OCI-LY3 (cell line): ENCODE measurements at regions not wholly inside any gene's neighbourhood (a gene's known extent, or its start where the extent isn't known, plus 50 kb on each side); places are given as distances from the start of the nearest gene placed in this dataset.

ENCODE experiments used
- H2AFZ ChIP-seq: fragments of 200-600, 300-600 bp; shearing (Covaris generic); 2 replicates; pipeline ENCODE4 v1.6.0; 2014; ENCODE audit warnings: antibody characterized with exemption, low read depth, low read length
- H3K27ac ChIP-seq: fragments of 200-600, 300-600 bp; sonication (generic); 2 replicates; pipeline ENCODE4 v1.5.1; 2014; ENCODE audit warnings: mild to moderate bottlenecking, low read length, moderate library complexity, mixed read lengths
- H3K27me3 ChIP-seq: fragments of 200-600, 300-600 bp; sonication (generic); 2 replicates; pipeline ENCODE4 v1.6.1; 2014; ENCODE audit warnings: low read depth, low read length, mixed read lengths
- H3K36me3 ChIP-seq: fragments of 200-600, 300-600 bp; sonication (generic); replicated peaks from 2 replicates; pipeline ENCODE3; 2014; ENCODE audit warnings: low read depth, low read length, mixed read lengths
- H3K4me1 ChIP-seq: fragments of 300-600, 200-600 bp; sonication (generic); 2 replicates; pipeline ENCODE4 v1.6.1; 2014; ENCODE audit warnings: low read length, mixed read lengths
- H3K4me2 ChIP-seq: fragments of 200-600, 300-600 bp; sonication (generic); 2 replicates; pipeline ENCODE4 v1.6.1; 2014; ENCODE audit warnings: low read length, mixed read lengths
- H3K4me3 ChIP-seq: fragments of 300-600, 200-600 bp; sonication (generic); 2 replicates; pipeline ENCODE4 v1.5.1; 2014; ENCODE audit warnings: antibody characterized with exemption, mild to moderate bottlenecking, low read length, moderate library complexity
- H3K79me2 ChIP-seq: fragments of 300-600, 200-600 bp; shearing (Covaris generic); 2 replicates; pipeline ENCODE4 v1.6.1; 2014; ENCODE audit warnings: mild to moderate bottlenecking, low read length, mixed read lengths
- H3K9ac ChIP-seq: fragments of 300-600, 200-600 bp; shearing (Covaris generic); 2 replicates; pipeline ENCODE4 v1.6.0; 2014; ENCODE audit warnings: mild to moderate bottlenecking, low read length, moderate library complexity
- H3K9me3 ChIP-seq: fragments of 200-600, 300-600 bp; shearing (Covaris generic); 2 replicates; pipeline ENCODE4 v1.6.1; 2014; ENCODE audit warnings: low read length, mixed read lengths; ENCODE audit not compliant: insufficient read depth
- H4K20me1 ChIP-seq: fragments of 200-600, 300-600 bp; sonication (generic); 2 replicates; pipeline ENCODE4 v1.6.1; 2016; ENCODE audit warnings: low read length, mixed read lengths; ENCODE audit not compliant: insufficient read depth
- CTCF ChIP-seq: fragments of 200-600, 300-600 bp; sonication (generic); IDR thresholded peaks from 2 replicates; pipeline ENCODE4 v1.5.1; 2014; ENCODE audit warnings: antibody characterized with exemption, low read length, low read depth
- EZH2phosphoT487 ChIP-seq: fragments of 200-600 bp; shearing (Covaris generic); IDR thresholded peaks from 2 replicates; pipeline ENCODE4 v1.6.1; 2018; ENCODE audit warnings: antibody characterized with exemption, mixed run types, low read depth

GRCh38 chr6:62740171-62740570, 454.1 kb upstream of the KHDRBS2 start:
- H3K27ac ChIP-seq: no peak overlapping the region
- no peaks in the 10 kb centered on the region for H3K27me3 ChIP-seq
- no peak for TF ChIP-seq CTCF
- no peak for TF ChIP-seq EZH2phosphoT487

GRCh38 chr6:62737792-62738191, 451.8 kb upstream of the KHDRBS2 start:
- Histone ChIP-seq H4K20me1 (no peaks in the 10 kb centered on the region), H3K36me3 (no peaks in the 10 kb centered on the region), H3K27me3 (no peaks in the 10 kb centered on the region), H3K4me2 (no peak overlapping the region), H3K9me3 (no peaks in the 10 kb centered on the region), H2AFZ (no peak overlapping the region), H3K4me3 (no peak overlapping the region), H3K9ac (no peak overlapping the region), H3K4me1 (no peaks in the 10 kb centered on the region), H3K79me2 (no peaks in the 10 kb centered on the region), H3K27ac (no peak overlapping the region)
- TF ChIP-seq EZH2phosphoT487 (no peak), CTCF (no peak)

More at GRCh38 chr6:62740171-62740570, 454.1 kb upstream of the KHDRBS2 start:
- Histone ChIP-seq H3K9ac (no peak overlapping the region), H3K36me3 (no peaks in the 10 kb centered on the region), H4K20me1 (no peaks in the 10 kb centered on the region), H3K9me3 (no peaks in the 10 kb centered on the region), H3K79me2 (no peaks in the 10 kb centered on the region), H2AFZ (no peak overlapping the region), H3K4me1 (no peaks in the 10 kb centered on the region), H3K4me2 (no peak overlapping the region), H3K4me3 (no peak overlapping the region)

- Histone ChIP-seq H3K27me3 (no peaks in the 10 kb centered on the region), H3K79me2 (no peaks in the 10 kb centered on the region), H3K4me2 (no peak overlapping the region), H3K9ac (no peak overlapping the region), H4K20me1 (no peaks in the 10 kb centered on the region), H3K27ac (no peak overlapping the region), H3K4me1 (no peaks in the 10 kb centered on the region), H3K9me3 (no peaks in the 10 kb centered on the region), H3K36me3 (no peaks in the 10 kb centered on the region), H2AFZ (no peak overlapping the region), H3K4me3 (no peak overlapping the region)
- TF ChIP-seq EZH2phosphoT487: no peak
- no peak for TF ChIP-seq CTCF
Measured at GRCh38 chr6:62721408-62721807, 435.4 kb upstream of the KHDRBS2 start.

GRCh38 chr6:62716719-62717118, 430.7 kb upstream of the KHDRBS2 start:
- Histone ChIP-seq H3K4me2 (no peak overlapping the region), H3K9ac (no peak overlapping the region)
- TF ChIP-seq CTCF (no peak), EZH2phosphoT487 (no peak)

More at GRCh38 chr6:62716719-62717118, 430.7 kb upstream of the KHDRBS2 start:
- no peak overlapping the region for H3K27ac ChIP-seq
- no peaks in the 10 kb centered on the region for H3K36me3 ChIP-seq
- H3K4me1 ChIP-seq: no peaks in the 10 kb centered on the region
- H3K4me3 ChIP-seq: no peak overlapping the region
- H3K79me2 ChIP-seq: no peaks in the 10 kb centered on the region
- H4K20me1 ChIP-seq: no peaks in the 10 kb centered on the region
- no peaks in the 10 kb centered on the region for H3K27me3 ChIP-seq
- no peaks in the 10 kb centered on the region for H3K9me3 ChIP-seq
- H2AFZ ChIP-seq: no peak overlapping the region
